Naive B cell (primary cell): ENCODE measurements at regions not wholly inside any gene's neighbourhood (a gene's known extent, or its start where the extent isn't known, plus 50 kb on each side); places are given as distances from the start of the nearest gene placed in this dataset.

Experiments used
- ATAC-seq, 2 donors: fragments of 150-1000 bp; cut with Tn5 transposase; 2 replicates each; pipeline ENCODE4 v1.10.0; 2021; ENCODE audit warnings: low read depth in 2 of 2, mild to moderate bottlenecking in 2 of 2, moderate library complexity in 2 of 2
- DNase-seq: peaks from one replicate; pipeline ENCODE4 v3.0.0; 2022
- H3K27ac Mint-ChIP-seq, 6 donors: one replicate each; pipeline ENCODE4 v1.8.0; 2020 to 2022; ENCODE audit warnings: mild to moderate bottlenecking in 6 of 6, mixed read lengths in 6 of 6, moderate library complexity in 5 of 6, inconsistent platforms in 2 of 6
- H3K27me3 Mint-ChIP-seq, 3 donors: one replicate each; pipeline ENCODE4 v1.8.0; 2021 to 2022; ENCODE audit warnings: mixed read lengths in 3 of 3, mild to moderate bottlenecking in 1 of 3
- H3K36me3 Mint-ChIP-seq, 2 donors: one replicate each; pipeline ENCODE4 v1.8.0; 2020 to 2022; ENCODE audit warnings: mixed read lengths in 2 of 2, inconsistent platforms in 1 of 2, mild to moderate bottlenecking in 1 of 2
- H3K4me1 Mint-ChIP-seq, 3 donors: one replicate each; pipeline ENCODE4 v1.8.0; 2020 to 2022; ENCODE audit warnings: mixed read lengths in 3 of 3, inconsistent platforms in 1 of 3, mild to moderate bottlenecking in 1 of 3, moderate library complexity in 1 of 3
- H3K4me3 Mint-ChIP-seq, 8 donors: one replicate each; pipeline ENCODE4 v1.8.0; 2020 to 2022; ENCODE audit warnings: mild to moderate bottlenecking in 8 of 8, mixed read lengths in 8 of 8, moderate library complexity in 8 of 8, inconsistent platforms in 2 of 8
- H3K9me3 Mint-ChIP-seq, 7 donors: one replicate each; pipeline ENCODE4 v1.8.0; 2020 to 2022; ENCODE audit warnings: mixed read lengths in 7 of 7, mild to moderate bottlenecking in 5 of 7, inconsistent platforms in 2 of 7, moderate library complexity in 1 of 7

GRCh38 chr4:100099746-100100145 lies 90.5 kb downstream of the DDIT4L start:
- Mint-ChIP-seq H3K27me3 (no peaks in the 10 kb centered on the region), H3K27ac (no peak overlapping the region), H3K36me3 (no peaks in the 10 kb centered on the region), H3K4me3 (peak overlapping the region in 2 of 8 donors; percentile 13 to 48), H3K4me1 (peaks cover 27 to 41% (median 39%) of the 10 kb centered on the region in 3 donors), H3K9me3 (no peaks in the 10 kb centered on the region)
- ATAC-seq (no peak), DNase-seq (no peak)

GRCh38 chr4:100098681-100099080 lies 91.6 kb downstream of the DDIT4L start:
- Mint-ChIP-seq H3K27ac (peak overlapping the region in 1 of 6 donors; percentile 5), H3K27me3 (no peaks in the 10 kb centered on the region), H3K9me3 (no peaks in the 10 kb centered on the region), H3K36me3 (no peaks in the 10 kb centered on the region), H3K4me3 (no peak overlapping the region), H3K4me1 (peaks cover 28 to 41% (median 37%) of the 10 kb centered on the region in 3 donors)
- DNase-seq (no peak), ATAC-seq (no peak)

GRCh38 chr4:100098011-100098545 lies 92.2 kb downstream of the DDIT4L start:
- Mint-ChIP-seq H3K36me3 (no peaks in the 10 kb centered on the region), H3K4me3 (no peak overlapping the region), H3K27ac (no peak overlapping the region), H3K27me3 (no peaks in the 10 kb centered on the region), H3K4me1 (peaks cover 34 to 47% (median 43%) of the 10 kb centered on the region in 3 donors), H3K9me3 (no peaks in the 10 kb centered on the region)
- no peak for DNase-seq
- no peak for ATAC-seq

GRCh38 chr4:100095729-100096595 lies 94.3 kb downstream of the DDIT4L start:
- Mint-ChIP-seq H3K27me3 (no peaks in the 10 kb centered on the region), H3K4me1 (peaks cover 28 to 40% (median 35%) of the 10 kb centered on the region in 3 donors), H3K9me3 (no peaks in the 10 kb centered on the region), H3K36me3 (no peaks in the 10 kb centered on the region), H3K4me3 (peak overlapping the region in 1 of 8 donors; percentile 52), H3K27ac (peak overlapping the region; percentile 41 to 90 (median 66))
- ATAC-seq (peak; percentile 33 to 44), DNase-seq (peak; percentile 20)

- Mint-ChIP-seq H3K27ac (peak overlapping the region; percentile 86 to 99 (median 93)), H3K27me3 (peaks cover 0 to 7% (median 0%) of the 10 kb centered on the region in 3 donors), H3K9me3 (no peaks in the 10 kb centered on the region), H3K36me3 (no peaks in the 10 kb centered on the region), H3K4me3 (peak overlapping the region in 2 of 8 donors; percentile 20 to 67), H3K4me1 (peaks cover 8 to 21% (median 16%) of the 10 kb centered on the region in 3 donors)
- DNase-seq (peak; percentile 92), ATAC-seq (peak; percentile 98 to 99)
Measured at GRCh38 chr4:100093091-100093866, 97.0 kb downstream of the DDIT4L start.

- H3K36me3 Mint-ChIP-seq = no peaks in the 10 kb centered on the region
- H3K27me3 Mint-ChIP-seq = peaks cover 0 to 7% (median 0%) of the 10 kb centered on the region in 3 donors
- peaks cover 0 to 2% (median 0%) of the 10 kb centered on the region in 7 donors for H3K9me3 Mint-ChIP-seq
- peak overlapping the region in 1 of 6 donors; percentile 28 for H3K27ac Mint-ChIP-seq
- H3K4me1 Mint-ChIP-seq = no peaks in the 10 kb centered on the region
- ATAC-seq = no peak
- no peak for DNase-seq
- no peak overlapping the region for H3K4me3 Mint-ChIP-seq
Measured at GRCh38 chr4:100087743-100088142, 102.5 kb downstream of the DDIT4L start.

- no peaks in the 10 kb centered on the region for H3K36me3 Mint-ChIP-seq
- H3K4me3 Mint-ChIP-seq = no peak overlapping the region
- ATAC-seq (no peak), DNase-seq (no peak)
- peaks cover 0 to 7% (median 0%) of the 10 kb centered on the region in 3 donors for H3K27me3 Mint-ChIP-seq
- peaks cover 0 to 2% (median 0%) of the 10 kb centered on the region in 7 donors for H3K9me3 Mint-ChIP-seq
- peak overlapping the region in 1 of 6 donors; percentile 18 for H3K27ac Mint-ChIP-seq
- no peaks in the 10 kb centered on the region for H3K4me1 Mint-ChIP-seq
Measured at GRCh38 chr4:100086766-100087431, 103.4 kb downstream of the DDIT4L start.

GRCh38 chr4:100084892-100085291 lies 105.4 kb downstream of the DDIT4L start:
- Mint-ChIP-seq H3K36me3 (no peaks in the 10 kb centered on the region), H3K27ac (no peak overlapping the region), H3K27me3 (peaks cover 0 to 8% (median 4%) of the 10 kb centered on the region in 3 donors), H3K4me1 (no peaks in the 10 kb centered on the region), H3K9me3 (peaks cover 0 to 2% (median 0%) of the 10 kb centered on the region in 7 donors), H3K4me3 (no peak overlapping the region)
- no peak for ATAC-seq
- DNase-seq = no peak

GRCh38 chr4:100083289-100083688 lies 107.0 kb downstream of the DDIT4L start:
- Mint-ChIP-seq H3K27me3 (peaks cover 4 to 16% (median 13%) of the 10 kb centered on the region in 3 donors), H3K9me3 (peaks cover 0 to 2% (median 0%) of the 10 kb centered on the region in 7 donors), H3K4me1 (no peaks in the 10 kb centered on the region), H3K36me3 (no peaks in the 10 kb centered on the region), H3K4me3 (no peak overlapping the region), H3K27ac (no peak overlapping the region)
- DNase-seq (no peak), ATAC-seq (no peak)

- Mint-ChIP-seq H3K27ac (no peak overlapping the region), H3K9me3 (peaks cover 0 to 2% (median 0%) of the 10 kb centered on the region in 7 donors), H3K36me3 (no peaks in the 10 kb centered on the region), H3K4me1 (no peaks in the 10 kb centered on the region), H3K27me3 (peaks cover 4 to 16% (median 13%) of the 10 kb centered on the region in 3 donors), H3K4me3 (no peak overlapping the region)
- DNase-seq = no peak
- ATAC-seq = no peak
Measured at GRCh38 chr4:100082852-100083251, 107.4 kb downstream of the DDIT4L start.

GRCh38 chr4:100081491-100081890 lies 108.8 kb downstream of the DDIT4L start:
- no peak overlapping the region for H3K27ac Mint-ChIP-seq
- ATAC-seq (no peak), DNase-seq (no peak)
- H3K9me3 Mint-ChIP-seq = peaks cover 0 to 2% (median 0%) of the 10 kb centered on the region in 7 donors
- H3K4me1 Mint-ChIP-seq = no peaks in the 10 kb centered on the region
- H3K4me3 Mint-ChIP-seq = no peak overlapping the region
- H3K27me3 Mint-ChIP-seq = peaks cover 4 to 16% (median 13%) of the 10 kb centered on the region in 3 donors
- H3K36me3 Mint-ChIP-seq = no peaks in the 10 kb centered on the region

- DNase-seq (no peak), ATAC-seq (no peak)
- Mint-ChIP-seq H3K9me3 (peaks cover 0 to 2% (median 0%) of the 10 kb centered on the region in 7 donors), H3K4me1 (no peaks in the 10 kb centered on the region), H3K27ac (no peak overlapping the region), H3K36me3 (no peaks in the 10 kb centered on the region), H3K4me3 (no peak overlapping the region), H3K27me3 (peaks cover 17 to 30% (median 25%) of the 10 kb centered on the region in 3 donors)
Measured at GRCh38 chr4:100079264-100079663, 111.0 kb downstream of the DDIT4L start.

- H3K9me3 Mint-ChIP-seq = peaks cover 0 to 2% (median 0%) of the 10 kb centered on the region in 7 donors
- no peaks in the 10 kb centered on the region for H3K4me1 Mint-ChIP-seq
- no peaks in the 10 kb centered on the region for H3K36me3 Mint-ChIP-seq
- H3K27me3 Mint-ChIP-seq = peaks cover 20 to 39% (median 26%) of the 10 kb centered on the region in 3 donors
- H3K4me3 Mint-ChIP-seq = no peak overlapping the region
- ATAC-seq = no peak
- DNase-seq = no peak
- no peak overlapping the region for H3K27ac Mint-ChIP-seq
Measured at GRCh38 chr4:100076753-100077152, 113.5 kb downstream of the DDIT4L start.
